ENCODE measurements at regions not wholly inside any gene's neighbourhood (a gene's known extent, or its start where the extent isn't known, plus 50 kb on each side); places are given as distances from the start of the nearest gene placed in this dataset.

DNA sequence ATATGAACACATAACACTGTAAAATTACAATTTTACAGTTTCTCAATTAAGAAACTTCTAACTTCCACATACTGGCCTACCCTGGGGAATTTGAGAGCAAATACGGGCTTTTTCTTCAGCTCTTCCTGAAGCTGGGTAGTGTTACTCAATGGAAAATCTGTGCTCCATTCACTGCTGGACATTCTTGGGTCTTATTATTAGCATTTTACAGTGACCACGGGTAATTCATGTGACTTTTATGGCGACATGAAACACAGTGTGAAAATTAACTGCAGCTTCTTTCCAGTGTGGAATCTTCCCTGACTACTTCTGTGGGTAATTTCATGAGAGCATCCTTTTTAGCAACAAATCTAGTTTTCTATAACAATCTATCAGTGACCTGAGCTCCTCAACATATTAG lies 423.7 kb upstream of the ANO5 start:
- no peak overlapping the region for H3K27ac ChIP-seq
- no peak overlapping the region for H2AFZ ChIP-seq
- no peaks in the 10 kb centered on the region for H3K36me3 ChIP-seq (ENCODE audit: control insufficient read depth, insufficient read depth, low read length)
- no peak overlapping the region for H3K4me3 ChIP-seq (ENCODE audit: low read depth, low read length)
- H3K9me3 ChIP-seq (ENCODE audit: control insufficient read depth, low read length): no peaks in the 10 kb centered on the region
- H3K27me3 ChIP-seq (ENCODE audit: control insufficient read depth, insufficient read depth, low read length): no peaks in the 10 kb centered on the region
- TF ChIP-seq, protein P1, sequence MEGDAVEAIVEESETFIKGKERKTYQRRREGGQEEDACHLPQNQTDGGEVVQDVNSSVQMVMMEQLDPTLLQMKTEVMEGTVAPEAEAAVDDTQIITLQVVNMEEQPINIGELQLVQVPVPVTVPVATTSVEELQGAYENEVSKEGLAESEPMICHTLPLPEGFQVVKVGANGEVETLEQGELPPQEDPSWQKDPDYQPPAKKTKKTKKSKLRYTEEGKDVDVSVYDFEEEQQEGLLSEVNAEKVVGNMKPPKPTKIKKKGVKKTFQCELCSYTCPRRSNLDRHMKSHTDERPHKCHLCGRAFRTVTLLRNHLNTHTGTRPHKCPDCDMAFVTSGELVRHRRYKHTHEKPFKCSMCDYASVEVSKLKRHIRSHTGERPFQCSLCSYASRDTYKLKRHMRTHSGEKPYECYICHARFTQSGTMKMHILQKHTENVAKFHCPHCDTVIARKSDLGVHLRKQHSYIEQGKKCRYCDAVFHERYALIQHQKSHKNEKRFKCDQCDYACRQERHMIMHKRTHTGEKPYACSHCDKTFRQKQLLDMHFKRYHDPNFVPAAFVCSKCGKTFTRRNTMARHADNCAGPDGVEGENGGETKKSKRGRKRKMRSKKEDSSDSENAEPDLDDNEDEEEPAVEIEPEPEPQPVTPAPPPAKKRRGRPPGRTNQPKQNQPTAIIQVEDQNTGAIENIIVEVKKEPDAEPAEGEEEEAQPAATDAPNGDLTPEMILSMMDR (IDR thresholded peaks at IDR 0.05): no peak
- no peak overlapping the region for H3K9ac ChIP-seq
- no peak overlapping the region for H3K4me2 ChIP-seq (ENCODE audit: low read length)
- no peaks in the 10 kb centered on the region for H3K4me1 ChIP-seq
- H3K79me2 ChIP-seq: no peaks in the 10 kb centered on the region

- no peaks in the 10 kb centered on the region for H3K36me3 ChIP-seq (ENCODE audit: control insufficient read depth, insufficient read depth, low read length)
- no peak overlapping the region for H3K4me2 ChIP-seq (ENCODE audit: low read length)
- H3K27ac ChIP-seq: no peak overlapping the region
- H3K27me3 ChIP-seq (ENCODE audit: control insufficient read depth, insufficient read depth, low read length): no peaks in the 10 kb centered on the region
- H2AFZ ChIP-seq: no peak overlapping the region
- TF ChIP-seq, protein P1 (IDR thresholded peaks at IDR 0.05): no peak
- H3K4me1 ChIP-seq: no peaks in the 10 kb centered on the region
- no peaks in the 10 kb centered on the region for H3K9me3 ChIP-seq (ENCODE audit: control insufficient read depth, low read length)
- no peaks in the 10 kb centered on the region for H3K79me2 ChIP-seq
- H3K9ac ChIP-seq: no peak overlapping the region
- no peak overlapping the region for H3K4me3 ChIP-seq (ENCODE audit: low read depth, low read length)
Measured at GRCh38 chr11:21771097-21771496, 421.8 kb upstream of the ANO5 start.

DNA sequence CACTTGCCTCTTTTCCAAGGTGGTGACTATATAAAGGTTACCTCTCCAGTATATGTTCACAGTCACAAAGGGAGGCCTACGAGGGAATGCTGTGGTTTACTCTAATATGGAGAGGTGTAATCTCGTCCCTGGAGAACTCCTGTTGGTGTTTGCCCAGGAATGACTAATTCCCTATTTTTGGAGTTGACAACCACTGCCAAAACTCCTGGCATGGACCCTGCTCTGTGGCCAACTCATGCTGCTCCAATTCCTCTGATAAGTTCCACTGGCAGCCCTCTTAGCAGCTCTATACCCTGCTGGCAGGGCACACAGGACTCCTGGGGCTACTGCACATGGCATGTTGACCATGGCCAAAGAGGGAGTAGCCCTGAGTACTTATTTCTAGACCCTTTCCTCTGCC lies 418.7 kb upstream of the ANO5 start:
- no peaks in the 10 kb centered on the region for H3K9me3 ChIP-seq (ENCODE audit: control insufficient read depth, low read length)
- no peak overlapping the region for H3K4me3 ChIP-seq (ENCODE audit: low read depth, low read length)
- no peaks in the 10 kb centered on the region for H3K27me3 ChIP-seq (ENCODE audit: control insufficient read depth, insufficient read depth, low read length)
- no peaks in the 10 kb centered on the region for H3K79me2 ChIP-seq
- H3K9ac ChIP-seq: no peak overlapping the region
- TF ChIP-seq, protein P1 (IDR thresholded peaks at IDR 0.05): no peak
- no peak overlapping the region for H2AFZ ChIP-seq
- no peaks in the 10 kb centered on the region for H3K4me1 ChIP-seq
- no peak overlapping the region for H3K4me2 ChIP-seq (ENCODE audit: low read length)
- no peaks in the 10 kb centered on the region for H3K36me3 ChIP-seq (ENCODE audit: control insufficient read depth, insufficient read depth, low read length)
- no peak overlapping the region for H3K27ac ChIP-seq

DNA sequence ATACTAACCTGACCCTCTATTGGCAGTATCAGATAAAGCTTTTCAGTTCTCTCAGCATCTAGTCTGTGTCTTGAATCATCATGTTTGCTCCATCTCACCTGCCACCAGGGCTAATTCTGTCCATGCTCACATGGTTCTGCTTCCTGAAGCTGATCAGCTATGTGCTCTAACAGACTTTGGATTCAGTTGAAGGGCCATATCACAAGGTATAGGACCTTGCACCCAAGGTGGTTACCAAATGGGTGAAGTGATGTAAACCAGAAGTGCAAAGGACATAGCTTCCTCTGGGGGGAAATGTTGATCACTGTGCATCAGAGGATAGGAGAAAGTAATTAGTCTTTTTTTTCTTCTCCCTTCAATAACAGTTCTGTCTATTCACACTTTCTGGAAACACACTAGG lies 417.0 kb upstream of the ANO5 start:
- Histone ChIP-seq H3K27ac (no peak overlapping the region), H3K36me3 (ENCODE audit: control insufficient read depth, insufficient read depth, low read length) (no peaks in the 10 kb centered on the region), H3K4me3 (ENCODE audit: low read depth, low read length) (no peak overlapping the region), H3K27me3 (ENCODE audit: control insufficient read depth, insufficient read depth, low read length) (no peaks in the 10 kb centered on the region), H3K4me1 (no peaks in the 10 kb centered on the region), H3K79me2 (no peaks in the 10 kb centered on the region), H3K9me3 (ENCODE audit: control insufficient read depth, low read length) (no peaks in the 10 kb centered on the region), H2AFZ (no peak overlapping the region), H3K9ac (no peak overlapping the region), H3K4me2 (ENCODE audit: low read length) (no peak overlapping the region)
- TF ChIP-seq, protein P1 (IDR thresholded peaks at IDR 0.05): no peak

- Histone ChIP-seq H3K4me2 (ENCODE audit: low read length) (no peak overlapping the region), H2AFZ (no peak overlapping the region), H3K27ac (no peak overlapping the region), H3K79me2 (no peaks in the 10 kb centered on the region), H3K36me3 (ENCODE audit: control insufficient read depth, insufficient read depth, low read length) (no peaks in the 10 kb centered on the region), H3K9ac (no peak overlapping the region), H3K4me1 (no peaks in the 10 kb centered on the region), H3K27me3 (ENCODE audit: control insufficient read depth, insufficient read depth, low read length) (no peaks in the 10 kb centered on the region), H3K9me3 (ENCODE audit: control insufficient read depth, low read length) (no peaks in the 10 kb centered on the region), H3K4me3 (ENCODE audit: low read depth, low read length) (no peak overlapping the region)
- TF ChIP-seq, protein P1 (IDR thresholded peaks at IDR 0.05): no peak
Measured at GRCh38 chr11:21783954-21784353, 408.9 kb upstream of the ANO5 start.
